Glutamatergic neuron (in vitro differentiated cells): ENCODE measurements at regions not wholly inside any gene's neighbourhood (a gene's known extent, or its start where the extent isn't known, plus 50 kb on each side); places are given as distances from the start of the nearest gene placed in this dataset.

ENCODE experiments used
- DNase-seq: peaks from one replicate; pipeline ENCODE4 v3.0.0; 2022
- H3K27ac Mint-ChIP-seq: one replicate; pipeline ENCODE4 v1.8.0; 2020; ENCODE audit warnings: mild to moderate bottlenecking, mixed read lengths, inconsistent platforms; ENCODE audit not compliant: unreplicated experiment
- H3K27me3 Mint-ChIP-seq: one replicate; pipeline ENCODE4 v1.8.0; 2020; ENCODE audit warnings: mild to moderate bottlenecking, moderate library complexity, mixed read lengths, inconsistent platforms; ENCODE audit not compliant: unreplicated experiment
- H3K36me3 Mint-ChIP-seq: one replicate; pipeline ENCODE4 v1.8.0; 2020; ENCODE audit warnings: mild to moderate bottlenecking, mixed read lengths, inconsistent platforms; ENCODE audit not compliant: unreplicated experiment
- H3K4me1 Mint-ChIP-seq: one replicate; pipeline ENCODE4 v1.8.0; 2020; ENCODE audit warnings: mild to moderate bottlenecking, low read depth, mixed read lengths, inconsistent platforms; ENCODE audit not compliant: unreplicated experiment
- H3K4me3 Mint-ChIP-seq: one replicate; pipeline ENCODE4 v1.8.0; 2020; ENCODE audit warnings: mild to moderate bottlenecking, mixed read lengths, inconsistent platforms; ENCODE audit not compliant: unreplicated experiment
- H3K9me3 Mint-ChIP-seq: one replicate; pipeline ENCODE4 v1.8.0; 2020; ENCODE audit warnings: mild to moderate bottlenecking, moderate library complexity, mixed read lengths, inconsistent platforms; ENCODE audit not compliant: unreplicated experiment
- CTCF ChIP-seq: fragments of 200-600 bp; sonication (generic); IDR thresholded peaks from one replicate; pipeline ENCODE4 v1.5.0; 2021; ENCODE audit not compliant: partially characterized antibody, unreplicated experiment

GRCh38 chr3:117632191-117632590 is 922.6 kb downstream of the TUSC7 start:
- Mint-ChIP-seq H3K9me3 (no peaks in the 10 kb centered on the region), H3K36me3 (no peaks in the 10 kb centered on the region), H3K4me3 (no peak overlapping the region), H3K27ac (no peak overlapping the region), H3K4me1 (peaks cover 34% of the 10 kb centered on the region), H3K27me3 (peaks cover 3% of the 10 kb centered on the region)
- TF ChIP-seq CTCF = no peak
- no peak for DNase-seq

- no peak for DNase-seq
These were observed 923.6 kb downstream of the TUSC7 start for GRCh38 chr3:117633207-117633606.

GRCh38 chr3:117637666-117638065 is 928.1 kb downstream of the TUSC7 start:
- Mint-ChIP-seq H3K27me3 (no peaks in the 10 kb centered on the region), H3K27ac (no peak overlapping the region), H3K4me3 (no peak overlapping the region), H3K4me1 (peaks cover 4% of the 10 kb centered on the region), H3K36me3 (no peaks in the 10 kb centered on the region), H3K9me3 (no peaks in the 10 kb centered on the region)
- no peak for TF ChIP-seq CTCF
- DNase-seq = no peak

More at GRCh38 chr3:117633207-117633606, 923.6 kb downstream of the TUSC7 start:
- no peaks in the 10 kb centered on the region for H3K9me3 Mint-ChIP-seq
- H3K27ac Mint-ChIP-seq = no peak overlapping the region
- H3K27me3 Mint-ChIP-seq = no peaks in the 10 kb centered on the region
- no peaks in the 10 kb centered on the region for H3K36me3 Mint-ChIP-seq
- peaks cover 28% of the 10 kb centered on the region for H3K4me1 Mint-ChIP-seq
- TF ChIP-seq CTCF = no peak
- no peak overlapping the region for H3K4me3 Mint-ChIP-seq

GRCh38 chr3:117644203-117644602 is 934.6 kb downstream of the TUSC7 start:
- TF ChIP-seq CTCF = no peak
- peaks cover 2% of the 10 kb centered on the region for H3K27me3 Mint-ChIP-seq
- no peaks in the 10 kb centered on the region for H3K4me1 Mint-ChIP-seq
- H3K27ac Mint-ChIP-seq = no peak overlapping the region
- peaks cover 2% of the 10 kb centered on the region for H3K9me3 Mint-ChIP-seq
- H3K4me3 Mint-ChIP-seq = no peak overlapping the region
- DNase-seq = no peak
- no peaks in the 10 kb centered on the region for H3K36me3 Mint-ChIP-seq

- no peak for TF ChIP-seq CTCF
- DNase-seq = no peak
- H3K27ac Mint-ChIP-seq = no peak overlapping the region
- H3K27me3 Mint-ChIP-seq = peaks cover 2% of the 10 kb centered on the region
- H3K36me3 Mint-ChIP-seq = no peaks in the 10 kb centered on the region
- H3K9me3 Mint-ChIP-seq = peaks cover 2% of the 10 kb centered on the region
- H3K4me3 Mint-ChIP-seq = no peak overlapping the region
- no peaks in the 10 kb centered on the region for H3K4me1 Mint-ChIP-seq
These were observed 936.1 kb downstream of the TUSC7 start for GRCh38 chr3:117645561-117646242.
